Tibial nerve (tissue), 3 donors: ENCODE measurements at regions not wholly inside any gene's neighbourhood (a gene's known extent, or its start where the extent isn't known, plus 50 kb on each side); places are given as distances from the start of the nearest gene placed in this dataset.
"Not testable (repeated sequence)": the region's sequence is repeated elsewhere in the genome, so short reads cannot be mapped to it uniquely, and the experiment has no call there.

ENCODE experiments used
- EP300 ChIP-seq, 2 donors: sonication (generic); formaldehyde crosslinking; IDR thresholded peaks; one replicate each; pipeline ENCODE4 v1.6.1; 2017; ENCODE audit warnings: antibody characterized with exemption in 2 of 2, mild to moderate bottlenecking in 1 of 2
- POLR2A ChIP-seq, 2 donors: fragments of 450-650 bp; IDR thresholded peaks; one replicate each; pipeline ENCODE4 v1.6.1; 2017; ENCODE audit warnings: antibody characterized with exemption in 2 of 2, mild to moderate bottlenecking in 2 of 2, moderate library complexity in 2 of 2

DNA sequence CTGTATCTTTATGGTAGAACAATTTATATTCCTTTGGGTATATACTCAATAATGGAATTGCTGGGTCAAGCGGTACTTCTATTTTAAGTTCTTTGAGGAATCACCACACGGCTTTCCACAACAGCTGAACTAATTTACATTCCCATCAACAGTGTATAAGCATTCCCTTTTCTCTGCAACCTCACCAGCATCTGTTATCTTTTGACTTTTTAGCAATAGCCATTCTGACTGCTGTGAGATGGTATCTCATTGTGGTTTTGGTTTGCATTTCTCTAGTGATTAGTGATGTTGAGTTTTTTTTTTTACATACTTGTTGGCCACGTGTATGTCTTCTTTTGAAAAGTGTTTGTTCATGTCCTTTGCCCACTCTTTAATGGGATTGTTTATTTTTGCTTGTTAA, 184.7 kb upstream of the CTAGE1 start:
- not testable (repeated sequence) for TF ChIP-seq EP300, POLR2A (IDR thresholded peaks at IDR 0.05)
